Erythroblast (primary cell): ENCODE measurements at regions not wholly inside any gene's neighbourhood (a gene's known extent, or its start where the extent isn't known, plus 50 kb on each side); places are given as distances from the start of the nearest gene placed in this dataset.

Experiments
- GATA1 ChIP-seq: IDR thresholded peaks from 2 replicates; pipeline ENCODE4 v1.6.1; 2011; ENCODE audit warnings: low read depth, mild to moderate bottlenecking, control low read depth, low read length, moderate library complexity
- POLR2A ChIP-seq: IDR thresholded peaks from 2 replicates; pipeline ENCODE4 v1.6.1; 2011; ENCODE audit warnings: mild to moderate bottlenecking, low read length

DNA sequence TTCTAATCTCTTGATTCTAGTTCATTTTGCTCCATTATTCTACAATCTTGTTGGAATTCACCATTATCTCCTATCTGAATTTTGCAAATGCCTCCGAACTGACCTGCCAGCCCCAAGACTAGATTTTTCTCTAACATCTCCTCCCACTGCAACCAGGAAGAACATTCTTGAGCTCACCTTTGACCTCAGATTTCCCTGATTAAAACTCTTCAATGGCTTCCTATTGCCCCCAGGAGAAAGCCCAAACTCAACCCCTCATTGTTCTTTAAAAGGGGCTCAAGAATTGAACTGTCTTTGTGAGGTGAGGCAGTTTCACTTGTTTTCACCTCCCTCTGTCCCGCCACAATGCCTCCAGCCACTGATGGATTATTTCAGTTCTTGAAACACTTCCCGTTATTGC, 784.6 kb upstream of the ZEB2 start:
- no peak for TF ChIP-seq POLR2A
- TF ChIP-seq GATA1: no peak
